NCI-H524 treated with DMSO at 0.1 percent for 48 hours (cell line): ENCODE measurements at regions not wholly inside any gene's neighbourhood (a gene's known extent, or its start where the extent isn't known, plus 50 kb on each side); places are given as distances from the start of the nearest gene placed in this dataset.

ENCODE experiments used
- DNase-seq: peaks from one replicate; lab custom pipeline; 2025; lab: John Stamatoyannopoulos, UW

DNA sequence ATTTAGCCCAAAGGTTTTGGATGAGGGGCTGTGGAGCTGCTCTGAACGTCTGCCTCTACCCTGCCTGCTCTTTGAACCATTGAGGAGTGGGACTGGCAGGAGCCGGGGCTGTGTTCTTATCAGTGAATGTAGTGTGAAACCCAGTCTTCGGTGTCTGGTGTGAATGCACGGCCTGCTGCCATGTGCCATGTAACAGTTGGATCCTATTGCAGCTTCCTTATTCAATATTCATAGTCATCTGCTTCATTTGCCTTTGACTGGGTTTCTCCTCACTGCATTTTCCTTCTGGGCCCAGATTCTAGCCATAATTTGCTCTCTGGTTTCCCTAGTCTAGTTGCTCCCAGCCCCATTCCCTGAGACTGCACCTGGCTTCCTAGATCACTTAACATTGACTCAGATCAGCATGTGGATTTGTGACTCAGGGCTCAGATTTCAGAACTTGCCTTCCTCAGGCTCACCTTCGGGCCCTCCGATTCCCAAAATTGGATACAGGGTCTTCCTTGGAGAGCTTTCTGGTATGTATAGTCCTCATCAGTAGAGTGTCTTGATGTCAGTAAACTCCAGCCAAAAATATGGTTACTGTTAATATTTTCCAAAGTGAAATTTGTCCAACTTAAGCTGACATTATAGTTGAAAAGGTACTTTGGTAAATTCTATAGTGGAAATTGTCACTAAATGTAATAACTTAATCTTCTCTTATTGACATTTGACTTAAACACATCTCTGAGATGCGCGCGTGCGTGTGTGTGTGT, 94.0 kb upstream of the DDIT4L start:
- no peak for DNase-seq

DNA sequence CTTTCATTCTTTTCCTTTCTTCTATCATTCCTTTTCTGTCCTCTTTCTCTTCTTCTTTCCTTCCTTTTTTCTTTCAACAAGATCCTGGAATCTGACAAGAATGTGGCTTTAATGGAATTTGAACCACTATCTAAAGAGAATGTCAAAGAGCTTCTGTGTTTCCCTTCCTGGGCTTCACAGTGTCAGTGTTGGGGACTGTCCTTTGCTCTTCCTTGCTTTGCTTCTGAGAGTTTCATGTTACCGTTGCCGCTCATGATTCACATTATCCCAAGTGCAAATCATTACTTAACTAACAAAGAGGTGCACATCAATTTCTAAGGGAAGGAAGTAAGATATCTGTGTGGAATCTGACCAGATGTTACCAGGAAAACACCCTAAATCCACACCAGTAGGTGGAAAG, 90.5 kb upstream of the DDIT4L start:
- DNase-seq, result no peak

DNA sequence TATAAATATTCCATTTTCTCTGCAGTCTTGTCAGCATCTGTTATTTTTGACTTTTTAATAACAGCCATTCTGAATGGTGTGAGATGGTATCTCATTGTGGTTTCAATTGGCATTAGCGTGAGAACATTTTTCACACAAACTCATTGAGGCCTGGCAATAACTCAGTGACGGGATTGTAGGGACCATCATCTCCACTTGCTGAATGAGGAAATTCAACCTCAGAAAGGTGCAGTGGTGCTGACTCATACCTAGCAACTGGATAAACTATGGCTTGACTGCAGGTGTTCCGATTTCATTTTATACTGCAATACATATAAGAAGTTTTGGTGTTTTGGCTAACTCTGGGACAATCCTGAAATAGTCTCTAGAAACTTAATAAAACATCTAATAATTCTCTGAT, 88.3 kb upstream of the DDIT4L start:
- no peak for DNase-seq

DNA sequence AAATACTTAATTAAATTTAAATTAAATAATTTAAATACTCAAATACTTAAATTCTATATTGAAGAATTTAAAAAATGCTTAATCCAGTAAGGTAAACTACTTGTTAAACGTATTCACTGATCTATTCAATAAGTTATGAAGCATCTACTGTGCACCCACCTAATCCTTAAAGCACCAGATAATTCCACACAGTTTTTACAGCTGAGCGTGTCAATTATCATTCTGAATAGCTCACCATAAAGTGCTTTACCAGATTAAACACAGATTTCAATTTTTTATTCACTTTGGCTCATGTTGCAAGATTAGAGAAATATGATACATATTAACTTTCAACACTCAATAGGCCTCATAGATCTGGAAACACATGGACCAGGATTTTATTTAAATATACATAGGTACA, 79.2 kb upstream of the DDIT4L start:
- DNase-seq, result peak; percentile 60

DNA sequence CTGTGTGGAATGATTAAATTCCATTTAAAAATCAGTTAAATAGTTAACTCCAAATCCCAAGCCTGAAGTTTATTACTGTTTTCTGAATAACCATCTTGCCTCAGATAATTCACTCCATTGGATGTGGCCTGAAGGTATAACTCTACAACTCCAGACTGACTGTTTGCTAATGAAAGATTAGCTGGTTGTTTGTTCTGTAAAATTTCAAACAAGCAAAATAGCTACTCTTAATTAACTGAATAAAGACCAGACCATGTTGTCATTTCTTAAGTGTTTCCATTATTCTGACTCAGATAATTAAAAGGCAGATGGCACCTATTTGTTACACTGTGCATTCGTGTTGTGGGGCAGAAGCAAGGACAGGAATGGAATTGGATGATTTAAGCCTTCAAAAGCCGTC, 78.5 kb upstream of the DDIT4L start:
- peak; percentile 33 for DNase-seq

DNA sequence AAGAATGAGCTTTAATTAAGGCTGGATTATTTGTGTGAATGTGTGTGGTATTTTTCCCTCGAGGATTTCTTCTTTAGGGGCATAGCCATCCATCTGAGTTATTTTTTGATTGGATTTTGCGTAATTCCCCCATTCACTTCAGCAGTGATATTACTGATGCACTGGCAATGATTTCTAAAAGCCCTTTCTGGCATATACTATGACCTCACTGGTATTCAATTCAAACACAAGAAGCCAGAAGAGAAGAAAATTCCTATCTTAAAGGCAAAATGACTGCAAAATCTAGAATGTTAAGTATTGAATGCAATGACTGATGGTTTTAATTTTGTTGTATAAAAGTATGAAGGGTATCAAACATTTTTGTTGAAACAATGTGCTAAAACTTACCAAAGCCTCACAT, 71.1 kb upstream of the DDIT4L start:
- no peak for DNase-seq

DNA sequence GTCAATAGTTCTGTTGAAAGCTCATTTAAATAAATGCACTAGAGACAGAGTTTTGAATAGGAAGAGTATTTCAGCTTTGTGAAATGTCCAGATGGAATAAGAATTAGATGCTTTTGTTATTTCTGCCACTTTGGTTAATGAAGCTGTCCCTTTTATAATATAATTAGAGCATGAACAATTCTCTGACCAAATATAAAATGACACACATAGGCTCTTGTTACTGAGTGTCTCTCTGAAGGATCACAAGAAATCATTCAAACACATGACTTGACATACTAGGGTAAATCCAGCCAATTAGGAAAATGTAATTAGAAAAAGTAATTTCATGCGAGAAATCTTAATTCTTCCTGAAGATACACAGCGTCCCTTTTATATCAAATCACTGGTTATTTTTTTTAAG, 68.4 kb upstream of the DDIT4L start:
- DNase-seq, result no peak

DNA sequence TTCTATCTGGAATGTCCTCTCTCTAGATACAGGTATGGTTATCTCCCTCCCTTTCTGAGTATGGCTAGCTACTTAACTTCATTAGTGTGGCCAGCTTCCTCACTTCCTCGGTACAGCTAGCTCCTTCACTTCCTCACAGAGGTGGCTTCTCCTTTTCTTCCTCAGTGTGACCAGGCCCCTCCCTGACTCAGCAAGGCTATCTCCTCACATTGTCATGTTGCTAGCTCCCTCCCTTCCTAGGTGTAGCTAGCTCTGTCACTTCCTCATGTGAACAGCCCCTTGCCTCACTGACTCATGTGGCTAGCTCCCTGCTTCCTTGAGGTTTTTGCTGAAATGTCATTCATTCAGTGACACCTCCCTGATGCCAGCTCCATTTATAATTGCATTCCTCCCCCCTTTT, 67.3 kb upstream of the DDIT4L start:
- DNase-seq, result no peak

DNA sequence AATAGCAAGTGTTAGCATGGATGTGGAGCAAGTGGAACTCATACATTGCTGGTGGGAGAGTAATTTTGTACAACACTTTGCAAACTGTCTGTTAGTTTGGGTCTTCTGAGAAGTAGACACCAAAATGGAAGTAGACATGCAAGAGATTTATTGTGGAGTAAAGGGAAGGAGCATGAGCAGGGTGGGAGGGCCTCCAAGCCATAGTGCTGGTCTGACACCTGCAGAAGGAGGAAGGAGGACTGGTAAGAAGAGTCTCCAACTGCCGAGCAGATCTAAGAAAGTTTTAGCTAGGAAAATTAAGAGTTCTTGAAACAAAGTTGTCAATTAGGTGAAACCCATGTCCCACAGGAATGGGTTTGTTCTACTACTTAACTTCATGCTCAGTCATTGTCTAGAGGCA, 64.0 kb upstream of the DDIT4L start:
- DNase-seq, result no peak

DNA sequence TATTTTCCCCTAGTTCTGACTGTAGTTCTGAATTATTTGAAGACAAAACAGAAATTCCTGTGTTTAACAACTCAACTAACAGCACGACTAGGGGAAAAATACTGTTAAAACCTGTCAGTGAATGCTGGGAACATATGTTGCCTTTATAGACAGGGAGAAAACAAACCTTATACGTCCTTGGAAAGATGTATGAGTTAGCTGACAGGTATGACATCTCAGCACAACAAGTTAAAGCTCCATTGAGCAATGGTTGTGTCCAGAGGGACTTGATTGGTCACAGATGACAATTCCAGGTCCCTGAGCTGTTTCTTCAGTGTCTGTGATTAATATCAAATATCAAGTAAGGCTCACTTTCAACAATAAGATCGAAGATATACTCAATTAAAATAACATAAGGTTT, 58.2 kb upstream of the DDIT4L start:
- DNase-seq, result no peak

DNA sequence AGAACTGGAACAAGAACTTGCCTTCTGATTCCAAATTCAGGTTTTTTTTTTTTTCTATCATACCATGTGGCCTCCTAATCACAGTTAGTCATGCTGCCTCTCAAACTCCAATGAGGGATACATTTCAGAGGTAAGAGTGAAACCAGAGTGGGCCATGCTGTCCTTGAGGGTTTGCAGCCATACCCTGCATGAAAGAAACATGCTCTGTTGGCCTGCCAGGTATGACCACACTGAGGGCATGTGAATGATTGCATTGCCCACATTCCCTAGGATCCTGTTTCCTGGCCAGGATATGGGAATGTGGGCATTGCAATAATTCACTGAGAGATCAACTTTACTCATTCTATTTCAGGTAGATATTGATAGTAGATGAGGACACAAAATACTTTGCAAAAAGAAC, 56.4 kb upstream of the DDIT4L start:
- DNase-seq, result no peak

DNA sequence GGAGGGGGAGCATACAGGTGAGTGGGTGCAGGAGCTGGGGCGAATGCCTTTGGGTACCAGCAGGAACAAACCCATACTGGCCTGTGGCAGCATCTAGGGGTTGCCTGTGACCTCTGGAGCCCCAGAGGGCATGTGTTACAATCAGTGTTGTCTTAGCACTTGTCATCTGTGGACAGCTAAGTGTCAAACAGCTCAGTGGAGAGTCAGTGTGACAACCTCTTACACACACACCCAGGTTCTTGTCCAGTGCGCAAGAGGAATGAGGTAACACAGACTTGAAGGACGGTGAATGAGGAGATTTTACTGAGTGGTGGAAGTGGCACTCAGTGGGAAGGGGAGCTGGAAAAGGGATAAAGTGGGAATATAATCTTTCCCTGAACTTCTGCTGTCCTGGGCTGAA, 54.1 kb upstream of the DDIT4L start:
- no peak for DNase-seq
